CD4-positive, alpha-beta memory T cell (primary cell): ENCODE measurements at regions not wholly inside any gene's neighbourhood (a gene's known extent, or its start where the extent isn't known, plus 50 kb on each side); places are given as distances from the start of the nearest gene placed in this dataset.

Experiments used
- CTCF ChIA-PET: fragments of 350-600 bp; sonication (Branson Sonifier 250); formaldehyde crosslinking; loops from one replicate; lab custom pipeline; 2021; ENCODE audit warnings: inconsistent platforms; ENCODE audit not compliant: partially characterized antibody; lab: Charles Lee
- POLR2A ChIA-PET: fragments of 350-600 bp; sonication (Branson Sonifier 250); formaldehyde crosslinking; loops from one replicate; lab custom pipeline; 2021; ENCODE audit not compliant: partially characterized antibody; lab: Charles Lee
- DNase-seq, 5 donors: peaks; one replicate each; pipeline versions ENCODE4 v3.0.0 to v3.0.0-alpha.2; 2020 to 2022; ENCODE audit warnings: mixed read lengths in 1 of 5
- H3K27ac ChIP-seq: one replicate; pipeline ENCODE4 v1.7.0; 2013; ENCODE audit warnings: low read depth, low read length
- H3K27me3 ChIP-seq: 2 replicates; pipeline ENCODE4 v1.7.0; 2013; ENCODE audit warnings: mild to moderate bottlenecking, low read length, moderate library complexity; ENCODE audit not compliant: insufficient read depth
- H3K36me3 ChIP-seq: 2 replicates; pipeline ENCODE4 v1.7.0; 2013; ENCODE audit warnings: mild to moderate bottlenecking, low read length, moderate library complexity; ENCODE audit not compliant: insufficient read depth
- H3K4me1 ChIP-seq: 2 replicates; pipeline ENCODE4 v1.7.0; 2013; ENCODE audit warnings: mild to moderate bottlenecking, low read length, moderate library complexity; ENCODE audit not compliant: insufficient read depth
- H3K4me3 ChIP-seq, 2 donors: one replicate each; pipeline ENCODE4 v1.7.0; 2013; ENCODE audit warnings: low read length in 2 of 2, mild to moderate bottlenecking in 1 of 2
- H3K9me3 ChIP-seq, 2 donors: one replicate each; pipeline ENCODE4 v1.7.0; 2013; ENCODE audit warnings: low read length in 2 of 2, control low read depth in 1 of 2; ENCODE audit not compliant: control insufficient read depth in 1 of 2
- H3K27ac Mint-ChIP-seq, 7 donors: one replicate each; pipeline ENCODE4 v1.8.0; 2020 to 2021; ENCODE audit warnings: mixed read lengths in 7 of 7, mild to moderate bottlenecking in 6 of 7, inconsistent platforms in 3 of 7, moderate library complexity in 3 of 7
- H3K27me3 Mint-ChIP-seq, 2 donors: one replicate each; pipeline ENCODE4 v1.8.0; 2020 to 2021; ENCODE audit warnings: mixed read lengths in 2 of 2
- H3K36me3 Mint-ChIP-seq, 2 donors: one replicate each; pipeline ENCODE4 v1.8.0; 2020 to 2021; ENCODE audit warnings: mixed read lengths in 2 of 2, inconsistent platforms in 1 of 2, mild to moderate bottlenecking in 1 of 2
- H3K4me1 Mint-ChIP-seq, 4 donors: one replicate each; pipeline ENCODE4 v1.8.0; 2020 to 2021; ENCODE audit warnings: mixed read lengths in 4 of 4, mild to moderate bottlenecking in 1 of 4
- H3K4me3 Mint-ChIP-seq, 8 donors: one replicate each; pipeline ENCODE4 v1.8.0; 2020 to 2021; ENCODE audit warnings: mixed read lengths in 8 of 8, mild to moderate bottlenecking in 7 of 8, moderate library complexity in 6 of 8, inconsistent platforms in 3 of 8
- H3K9me3 Mint-ChIP-seq, 8 donors: one replicate each; pipeline ENCODE4 v1.8.0; 2020 to 2021; ENCODE audit warnings: mixed read lengths in 8 of 8, mild to moderate bottlenecking in 5 of 8, inconsistent platforms in 3 of 8, moderate library complexity in 1 of 8
- intact Hi-C: fragments of 100-400 bp; cut with micrococcal nuclease; formaldehyde crosslinking; loops from one replicate; pipeline ENCODE4 v1.15.1; 2023

- no peaks in the 10 kb centered on the region for H3K36me3 ChIP-seq
- no peaks in the 10 kb centered on the region for H3K9me3 Mint-ChIP-seq
- H3K36me3 Mint-ChIP-seq: no peaks in the 10 kb centered on the region
- POLR2A ChIA-PET: no interaction called here
- no peak overlapping the region for H3K4me3 ChIP-seq
- H3K27me3 ChIP-seq: no peaks in the 10 kb centered on the region
- CTCF ChIA-PET: interaction anchor here (0.9 kb wide), 1 partner anchor 26 kb away, joined by 3 read pairs; no protein-coding TSS in a partner anchor
- no peak for DNase-seq
- H3K4me1 Mint-ChIP-seq: peaks cover 0 to 14% (median 7%) of the 10 kb centered on the region in 4 donors
- H3K27ac ChIP-seq: no peak overlapping the region
- intact Hi-C loops: no loop called here
- peaks cover 11% of the 10 kb centered on the region for H3K4me1 ChIP-seq
- H3K4me3 Mint-ChIP-seq: no peak overlapping the region
- H3K9me3 ChIP-seq: no peaks in the 10 kb centered on the region
- H3K27ac Mint-ChIP-seq: peak overlapping the region in 1 of 7 donors; percentile 2
- H3K27me3 Mint-ChIP-seq: peaks cover 0 to 2% of the 10 kb centered on the region in 2 donors
Measured at GRCh38 chr6:41450581-41450980, 95.6 kb upstream of the FOXP4 start.

GRCh38 chr6:41451039-41451438 is 95.1 kb upstream of the FOXP4 start:
- CTCF ChIA-PET: no interaction called here
- intact Hi-C loops: no loop called here

GRCh38 chr6:41451515-41452163 is 94.5 kb upstream of the FOXP4 start:
- Mint-ChIP-seq H3K36me3 (no peaks in the 10 kb centered on the region), H3K27ac (peak overlapping the region in 1 of 7 donors; percentile 44), H3K4me3 (no peak overlapping the region), H3K4me1 (peaks cover 0 to 14% (median 7%) of the 10 kb centered on the region in 4 donors), H3K27me3 (peaks cover 0 to 4% of the 10 kb centered on the region in 2 donors), H3K9me3 (no peaks in the 10 kb centered on the region)
- POLR2A ChIA-PET: no interaction called here
- CTCF ChIA-PET: no interaction called here
- no peak for DNase-seq
- Histone ChIP-seq H3K9me3 (no peaks in the 10 kb centered on the region), H3K27ac (no peak overlapping the region), H3K4me3 (no peak overlapping the region), H3K27me3 (no peaks in the 10 kb centered on the region), H3K36me3 (no peaks in the 10 kb centered on the region), H3K4me1 (peaks cover 11% of the 10 kb centered on the region)
- intact Hi-C loops: no loop called here

More at GRCh38 chr6:41451039-41451438, 95.1 kb upstream of the FOXP4 start:
- H3K9me3 Mint-ChIP-seq: no peaks in the 10 kb centered on the region
- no peak overlapping the region for H3K4me3 ChIP-seq
- peaks cover 0 to 14% (median 7%) of the 10 kb centered on the region in 4 donors for H3K4me1 Mint-ChIP-seq
- no peak overlapping the region for H3K4me3 Mint-ChIP-seq
- peaks cover 0 to 4% of the 10 kb centered on the region in 2 donors for H3K27me3 Mint-ChIP-seq
- no peaks in the 10 kb centered on the region for H3K36me3 ChIP-seq
- POLR2A ChIA-PET: no interaction called here
- no peaks in the 10 kb centered on the region for H3K27me3 ChIP-seq
- no peak overlapping the region for H3K27ac ChIP-seq
- peaks cover 11% of the 10 kb centered on the region for H3K4me1 ChIP-seq
- peak overlapping the region in 1 of 7 donors; percentile 79 for H3K27ac Mint-ChIP-seq
- no peaks in the 10 kb centered on the region for H3K9me3 ChIP-seq
- DNase-seq: no peak
- no peaks in the 10 kb centered on the region for H3K36me3 Mint-ChIP-seq

GRCh38 chr6:41452763-41453162 is 93.4 kb upstream of the FOXP4 start:
- H3K4me1 Mint-ChIP-seq: peaks cover 0 to 14% (median 7%) of the 10 kb centered on the region in 4 donors
- intact Hi-C loops: no loop called here
- no peaks in the 10 kb centered on the region for H3K36me3 Mint-ChIP-seq
- H3K27ac Mint-ChIP-seq: no peak overlapping the region
- DNase-seq: no peak
- no peaks in the 10 kb centered on the region for H3K9me3 Mint-ChIP-seq
- POLR2A ChIA-PET: no interaction called here
- CTCF ChIA-PET: interaction anchor here (1.2 to 2.6 kb wide), 3 partner anchors 9 to 28 kb away, joined by 3 to 10 read pairs (median 3); no protein-coding TSS in a partner anchor
- Histone ChIP-seq H3K4me3 (no peak overlapping the region), H3K27me3 (no peaks in the 10 kb centered on the region), H3K36me3 (no peaks in the 10 kb centered on the region), H3K9me3 (no peaks in the 10 kb centered on the region), H3K27ac (no peak overlapping the region), H3K4me1 (peaks cover 11% of the 10 kb centered on the region)
- H3K27me3 Mint-ChIP-seq: peaks cover 3 to 4% of the 10 kb centered on the region in 2 donors
- H3K4me3 Mint-ChIP-seq: no peak overlapping the region

- H3K36me3 Mint-ChIP-seq: no peaks in the 10 kb centered on the region
- H3K36me3 ChIP-seq: no peaks in the 10 kb centered on the region
- H3K27me3 Mint-ChIP-seq: peaks cover 3 to 4% of the 10 kb centered on the region in 2 donors
- ChIA-PET POLR2A (no interaction called here), CTCF (interaction anchor here (1.2 to 2.6 kb wide), 3 partner anchors 9 to 28 kb away, joined by 3 to 10 read pairs (median 3); no protein-coding TSS in a partner anchor)
- intact Hi-C loops: no loop called here
- no peaks in the 10 kb centered on the region for H3K27me3 ChIP-seq
- H3K4me1 ChIP-seq: peaks cover 11% of the 10 kb centered on the region
- DNase-seq: no peak
- H3K4me3 ChIP-seq: no peak overlapping the region
- H3K4me3 Mint-ChIP-seq: no peak overlapping the region
- no peaks in the 10 kb centered on the region for H3K9me3 ChIP-seq
- no peaks in the 10 kb centered on the region for H3K9me3 Mint-ChIP-seq
- H3K4me1 Mint-ChIP-seq: peaks cover 0 to 14% (median 7%) of the 10 kb centered on the region in 4 donors
- no peak overlapping the region for H3K27ac Mint-ChIP-seq
- H3K27ac ChIP-seq: no peak overlapping the region
Measured at GRCh38 chr6:41453244-41453643, 92.9 kb upstream of the FOXP4 start.

GRCh38 chr6:41454189-41454789 is 91.9 kb upstream of the FOXP4 start:
- no peak overlapping the region for H3K4me3 ChIP-seq
- Mint-ChIP-seq H3K4me1 (peaks cover 0 to 17% (median 7%) of the 10 kb centered on the region in 4 donors), H3K27ac (no peak overlapping the region), H3K9me3 (no peaks in the 10 kb centered on the region), H3K4me3 (no peak overlapping the region), H3K27me3 (peaks cover 3 to 7% of the 10 kb centered on the region in 2 donors), H3K36me3 (no peaks in the 10 kb centered on the region)
- peaks cover 7% of the 10 kb centered on the region for H3K4me1 ChIP-seq
- POLR2A ChIA-PET: no interaction called here
- intact Hi-C loops: no loop called here
- CTCF ChIA-PET: interaction anchor here (0.9 to 2.6 kb wide), 2 partner anchors 19 to 30 kb away, joined by 3 to 10 read pairs; no protein-coding TSS in a partner anchor
- DNase-seq: no peak
- H3K9me3 ChIP-seq: no peaks in the 10 kb centered on the region
- H3K27me3 ChIP-seq: no peaks in the 10 kb centered on the region
- no peak overlapping the region for H3K27ac ChIP-seq
- H3K36me3 ChIP-seq: no peaks in the 10 kb centered on the region

GRCh38 chr6:41455410-41455809 is 90.8 kb upstream of the FOXP4 start:
- ChIA-PET CTCF (no interaction called here), POLR2A (no interaction called here)
- DNase-seq: no peak
- Mint-ChIP-seq H3K27ac (no peak overlapping the region), H3K27me3 (peaks cover 5 to 10% of the 10 kb centered on the region in 2 donors), H3K36me3 (no peaks in the 10 kb centered on the region), H3K9me3 (no peaks in the 10 kb centered on the region), H3K4me1 (peaks cover 0 to 6% (median 0%) of the 10 kb centered on the region in 4 donors), H3K4me3 (no peak overlapping the region)
- Histone ChIP-seq H3K4me1 (no peaks in the 10 kb centered on the region), H3K9me3 (no peaks in the 10 kb centered on the region), H3K4me3 (no peak overlapping the region), H3K27me3 (no peaks in the 10 kb centered on the region), H3K36me3 (no peaks in the 10 kb centered on the region), H3K27ac (no peak overlapping the region)
- intact Hi-C loops: no loop called here
